Esophagus muscularis mucosa (tissue), 4 donors: ENCODE measurements at regions not wholly inside any gene's neighbourhood (a gene's known extent, or its start where the extent isn't known, plus 50 kb on each side); places are given as distances from the start of the nearest gene placed in this dataset.
"Not testable (repeated sequence)": the region's sequence is repeated elsewhere in the genome, so short reads cannot be mapped to it uniquely, and the experiment has no call there.

Experiments used
- DNase-seq: peaks from one replicate; pipeline ENCODE4 v3.0.0-alpha.2; 2017; ENCODE audit errors: extremely low spot score
- H3K27ac ChIP-seq, 4 donors: fragments of 200-600 bp; sonication (generic); replicated peaks in 1 of 4; 1 replicate in 3 of 4; 2 replicates in 1 of 4; pipeline ENCODE4 v1.5.1; 2016 to 2019; ENCODE audit warnings: mild to moderate bottlenecking in 1 of 4
- H3K27me3 ChIP-seq, 4 donors: fragments of 200-600 bp; sonication (generic); one replicate each; pipeline versions ENCODE4 v1.5.1 to v1.6.0; 2016 to 2019
- H3K36me3 ChIP-seq, 4 donors: fragments of 200-600 bp; sonication (generic); one replicate each; pipeline ENCODE4 v1.5.1; 2016 to 2019
- H3K4me1 ChIP-seq, 4 donors: fragments of 200-600 bp; sonication (generic); one replicate each; pipeline ENCODE4 v1.5.1; 2016 to 2019
- H3K4me3 ChIP-seq, 4 donors: fragments of 200-600 bp; sonication (generic); 1 replicate in 2 of 4; 2 replicates in 2 of 4; pipeline ENCODE4 v1.5.1; 2016 to 2019; ENCODE audit warnings: mild to moderate bottlenecking in 4 of 4, moderate library complexity in 1 of 4
- H3K9me3 ChIP-seq, 4 donors: fragments of 200-600 bp; sonication (generic); 1 replicate in 3 of 4; 2 replicates in 1 of 4; pipeline ENCODE4 v1.5.1; 2016 to 2019
- WGBS: methylation state at CpG from one replicate; pipeline ENCODE4 v1.1.5; 2018; 5-methylcytosine and 5-hydroxymethylcytosine counted together
- intact Hi-C: fragments of 100-400 bp; cut with DNase I; formaldehyde crosslinking; loops from one replicate; pipeline ENCODE4 v1.15.1; 2023
- small RNA-seq, 3 donors: library from RNA; depleted of rRNA; stranded (forward); fragments of <200 nt; gene quantifications; one replicate each; pipeline ENCODE3, GENCODE V24; 2016

- H3K36me3 ChIP-seq, H3K9me3 ChIP-seq, H3K27ac ChIP-seq, H3K4me3 ChIP-seq, H3K4me1 ChIP-seq, DNase-seq, H3K27me3 ChIP-seq, intact Hi-C loops: not testable (repeated sequence)
- WGBS, result 68% methylated on average over 1 of the region's 2 CpGs
Measured at GRCh38 chr16:32805639-32806038, 129.7 kb upstream of the TP53TG3 start.

Small RNA genes in the stretch of these regions (small RNA-seq; reads per million reads assigned to genes)
- gene AC137761.2 (0 reads per million in 3 donors), gene AC142086.2 (0 reads per million in 3 donors)
